Activated T-cell treated with anti-CD3 and anti-CD28 coated beads for 48 hours (primary cell): ENCODE measurements at regions not wholly inside any gene's neighbourhood (a gene's known extent, or its start where the extent isn't known, plus 50 kb on each side); places are given as distances from the start of the nearest gene placed in this dataset.

Experiments
- DNase-seq: peaks from one replicate; pipeline ENCODE4 v3.0.0-alpha.2; 2020; ENCODE audit warnings: low read depth

DNA sequence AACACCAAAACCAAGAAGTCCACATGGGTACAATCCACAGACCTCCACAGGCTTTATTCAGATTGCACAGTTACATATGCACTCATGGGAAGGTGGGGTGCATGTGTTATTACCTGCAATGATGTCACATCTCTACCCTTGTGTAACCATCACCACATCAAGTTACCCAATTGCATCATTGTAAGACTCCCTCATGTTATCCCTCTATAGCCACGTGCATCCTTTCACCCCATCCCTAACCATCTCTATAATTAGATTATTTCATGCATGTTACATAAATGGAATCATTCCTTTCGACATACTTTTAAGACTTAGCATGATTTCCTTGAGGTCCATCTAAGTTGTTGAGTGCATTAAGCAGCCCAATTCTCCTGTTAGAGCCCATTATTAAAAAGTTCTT is 408.2 kb upstream of the C16orf82 start:
- no peak for DNase-seq

DNA sequence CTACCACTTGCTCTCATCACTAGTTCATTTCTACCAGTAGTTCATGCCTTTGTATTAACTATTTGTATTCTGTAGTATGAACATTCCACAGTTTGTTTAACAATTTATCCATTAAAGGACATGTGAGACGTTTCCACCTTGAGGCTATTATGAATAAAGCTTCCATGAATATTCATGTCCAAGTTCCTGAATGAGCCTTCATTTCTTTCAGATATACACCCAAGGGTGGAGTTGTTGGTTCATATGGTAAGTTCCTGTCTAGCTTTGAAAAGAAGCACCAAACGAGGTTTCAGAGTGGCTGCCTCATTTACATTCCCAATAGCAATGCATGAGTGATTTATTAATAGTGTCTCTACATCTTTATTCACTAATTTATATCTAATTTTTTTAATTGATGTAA is 407.8 kb upstream of the C16orf82 start:
- no peak for DNase-seq

DNA sequence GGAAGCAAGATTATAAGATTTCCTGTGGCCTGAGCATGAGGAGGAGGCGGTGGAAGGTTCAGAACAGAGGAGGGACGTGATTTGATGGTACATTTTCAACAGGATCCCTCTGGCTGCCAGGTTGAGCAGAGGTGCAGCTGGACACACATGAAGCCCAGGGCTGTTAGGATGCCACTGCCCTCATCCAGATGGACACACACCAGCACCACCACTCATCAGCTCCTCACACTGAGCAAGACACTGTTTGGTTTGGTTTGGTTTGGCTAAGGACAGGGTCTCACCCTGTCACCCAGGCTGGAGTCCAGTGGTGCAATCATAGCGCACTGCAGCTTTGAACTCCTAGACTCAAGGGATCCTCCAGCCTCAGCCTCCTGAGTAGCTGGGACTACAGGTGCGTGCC is 402.6 kb upstream of the C16orf82 start:
- no peak for DNase-seq

DNA sequence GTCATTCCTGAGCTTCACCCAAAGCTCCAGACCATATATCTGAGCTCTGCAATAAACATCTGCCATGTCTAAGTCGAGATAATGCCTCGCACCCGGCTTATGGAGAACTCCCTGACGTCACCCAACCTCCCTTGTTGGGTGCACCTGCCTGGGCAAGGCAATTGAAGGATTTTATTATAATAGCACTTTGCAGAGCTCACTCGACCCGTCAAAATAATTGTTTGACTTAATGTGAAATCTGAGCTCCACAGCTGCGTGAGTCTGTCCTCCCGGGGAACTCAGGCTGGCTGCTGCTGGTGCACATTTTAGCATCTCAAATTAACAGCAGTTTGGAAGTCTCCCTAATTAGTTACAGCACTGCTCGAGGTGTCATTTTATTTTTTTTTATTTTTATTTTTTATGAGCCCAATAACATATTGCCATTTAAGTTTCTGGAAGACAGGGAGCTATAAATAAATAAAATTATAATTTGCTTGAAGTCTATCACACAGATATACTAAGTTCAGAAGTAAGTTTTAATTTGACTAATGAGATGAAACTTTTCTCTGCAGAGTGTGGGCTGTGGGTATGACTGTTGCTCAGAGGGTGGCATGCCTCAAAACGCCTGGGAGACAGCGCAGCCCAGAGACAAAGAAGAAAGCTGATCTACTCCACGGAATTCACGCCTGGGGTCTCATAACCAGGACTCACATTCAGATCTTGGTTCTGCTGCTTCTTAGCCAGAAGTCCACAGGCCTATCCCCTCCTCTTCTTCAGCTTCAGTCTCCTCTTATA is 401.4 kb upstream of the C16orf82 start:
- DNase-seq = peak; percentile 6

DNA sequence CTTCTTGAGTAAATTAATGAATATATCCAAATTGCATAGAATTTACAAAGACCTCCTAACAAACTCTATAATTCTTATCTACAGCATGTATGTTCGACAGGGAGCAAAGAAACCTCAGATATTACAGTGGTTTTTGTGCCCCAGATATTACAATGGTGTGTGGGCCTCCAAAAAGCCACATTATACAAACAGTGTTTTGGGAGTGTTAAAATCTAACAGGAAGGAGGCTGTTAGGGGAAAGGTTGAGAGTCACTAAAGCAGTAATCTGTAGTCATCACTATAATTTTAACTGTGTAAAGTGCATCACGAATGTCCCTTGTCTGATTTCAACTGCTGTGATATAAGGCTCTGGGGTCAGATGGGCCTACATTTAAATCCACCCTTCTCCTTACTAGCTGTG is 400.2 kb upstream of the C16orf82 start:
- DNase-seq = no peak

DNA sequence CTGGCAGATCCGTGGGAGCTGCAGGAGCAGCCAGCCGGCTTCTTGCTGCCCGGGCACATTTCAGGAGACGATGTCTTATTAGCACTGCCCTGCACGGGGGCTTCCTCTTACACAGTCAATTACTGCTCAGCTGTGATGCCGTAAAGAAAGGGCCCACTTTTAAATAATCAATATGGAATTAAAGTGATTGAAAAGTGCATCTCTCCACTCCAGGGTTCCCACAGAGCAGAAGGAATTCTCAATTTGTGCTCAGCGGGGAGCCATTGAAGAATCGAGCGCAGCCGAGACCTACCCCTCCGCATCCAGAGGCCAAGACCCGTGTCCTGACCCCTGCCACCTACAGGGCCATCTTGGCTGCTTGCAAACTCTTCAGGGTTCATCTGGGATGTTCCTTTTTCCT is 399.4 kb upstream of the C16orf82 start:
- no peak for DNase-seq

DNA sequence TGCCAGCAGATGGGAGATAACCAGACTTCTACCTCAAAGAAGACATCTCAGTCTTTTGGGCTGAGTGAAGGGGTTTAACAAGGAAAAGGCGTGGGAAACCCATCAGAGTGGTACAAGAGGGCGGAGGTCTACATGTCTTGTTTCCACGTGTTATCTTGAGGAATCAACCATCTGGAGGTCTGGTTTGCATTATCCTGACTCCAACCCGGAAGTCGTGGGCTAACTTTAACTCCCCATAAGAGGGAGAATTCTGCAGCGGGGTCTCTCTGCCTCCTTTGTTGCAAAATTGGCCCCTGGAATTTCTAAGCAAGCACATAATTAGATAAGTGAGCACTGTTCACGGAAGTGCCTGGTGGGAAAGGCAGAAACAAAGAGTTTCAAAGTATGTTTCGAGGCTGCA is 398.7 kb upstream of the C16orf82 start:
- DNase-seq = no peak

DNA sequence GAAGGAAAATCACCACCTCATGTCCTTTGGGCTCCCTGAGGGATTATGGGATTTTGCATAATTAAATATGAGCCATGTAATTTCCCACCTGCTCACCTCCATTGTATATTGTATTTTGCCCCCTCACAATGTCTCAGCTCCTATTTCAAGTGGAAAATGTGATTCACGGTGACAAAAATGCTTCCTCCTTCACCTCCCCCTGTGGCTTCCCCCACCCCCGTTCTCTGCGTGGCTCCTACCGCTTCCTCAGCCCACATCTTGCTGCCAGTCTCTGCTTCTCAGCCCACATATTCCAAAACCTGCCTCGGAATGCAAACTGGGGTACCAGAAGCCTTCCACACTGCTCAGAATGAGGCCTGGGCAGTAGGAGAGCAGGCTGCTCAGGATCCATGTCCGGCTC is 394.5 kb upstream of the C16orf82 start:
- peak; percentile 23 for DNase-seq

DNA sequence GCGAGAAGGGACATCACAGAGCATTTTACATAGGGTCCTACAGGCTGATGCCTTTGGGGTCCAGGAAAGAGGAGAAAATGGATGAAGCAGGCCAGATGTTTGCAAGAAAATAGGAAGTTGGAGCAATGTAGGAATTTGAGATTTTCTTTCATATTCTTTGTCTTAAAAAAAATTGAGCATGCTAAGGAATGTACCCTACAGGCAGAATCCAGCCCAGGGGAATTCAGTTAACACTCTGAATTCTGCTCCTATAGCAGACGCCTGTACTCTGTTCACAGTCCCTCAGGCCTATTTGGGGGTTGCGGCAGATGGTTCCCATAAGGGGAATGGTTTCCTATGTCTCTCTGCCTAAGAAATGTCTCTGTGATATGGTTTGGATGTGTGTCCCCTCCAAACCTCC is 393.7 kb upstream of the C16orf82 start:
- DNase-seq = no peak

DNA sequence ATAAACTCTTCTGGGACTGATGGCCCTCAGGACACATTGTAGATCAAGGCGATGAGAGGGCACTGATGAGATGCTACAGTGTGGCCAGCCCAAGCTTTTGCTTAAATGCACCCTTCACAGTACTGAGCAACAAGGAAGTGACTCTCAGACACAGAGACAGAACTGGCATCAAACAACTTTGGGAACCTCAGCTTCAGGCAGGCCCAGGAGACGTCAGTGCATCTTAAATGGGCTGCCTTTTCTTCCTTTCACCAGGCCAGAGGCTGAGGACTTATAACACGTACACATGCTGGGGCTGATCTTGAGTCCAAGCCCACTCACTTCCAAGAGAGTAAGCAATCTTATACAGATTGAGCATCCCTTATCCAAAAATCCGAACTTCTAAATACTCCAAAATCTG is 386.1 kb upstream of the C16orf82 start:
- DNase-seq = no peak

DNA sequence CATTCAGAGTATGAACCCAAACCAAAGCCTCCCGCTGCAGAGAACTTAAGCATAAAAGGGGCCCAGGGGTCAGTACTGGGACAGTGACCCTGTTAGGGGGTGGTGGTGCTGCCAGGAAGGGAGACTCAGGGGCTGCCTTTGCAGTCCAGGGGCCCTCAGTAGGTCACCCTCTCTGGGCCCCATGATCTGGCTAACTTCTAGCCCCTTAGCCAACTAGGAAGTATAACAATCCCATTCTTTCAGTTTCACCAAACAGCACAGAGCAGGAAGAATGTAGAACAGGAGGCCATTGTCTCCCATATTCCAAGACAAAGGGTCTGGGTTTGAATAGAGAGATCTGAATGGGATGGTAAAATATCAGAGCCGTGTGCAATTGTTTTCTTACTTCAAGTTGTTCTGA is 378.6 kb upstream of the C16orf82 start:
- no peak for DNase-seq

DNA sequence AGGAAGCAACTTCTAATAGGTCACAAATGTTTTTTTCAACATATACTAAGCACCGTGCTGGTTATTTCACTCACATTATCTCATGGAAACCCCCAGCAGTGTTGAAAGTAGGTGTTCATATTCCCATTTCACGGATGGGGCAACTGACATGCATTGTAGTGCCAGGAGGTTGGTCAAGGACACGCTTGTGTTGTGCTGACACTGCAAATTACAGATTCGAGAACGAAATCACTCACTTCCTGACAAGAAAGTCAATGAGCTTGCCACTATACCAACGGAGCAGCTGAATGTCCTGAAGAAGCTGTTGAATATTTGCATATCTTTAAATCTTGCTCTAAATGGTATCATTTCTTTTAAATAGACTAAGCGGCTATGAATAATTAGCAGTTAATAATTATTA is 378.0 kb upstream of the C16orf82 start:
- no peak for DNase-seq

DNA sequence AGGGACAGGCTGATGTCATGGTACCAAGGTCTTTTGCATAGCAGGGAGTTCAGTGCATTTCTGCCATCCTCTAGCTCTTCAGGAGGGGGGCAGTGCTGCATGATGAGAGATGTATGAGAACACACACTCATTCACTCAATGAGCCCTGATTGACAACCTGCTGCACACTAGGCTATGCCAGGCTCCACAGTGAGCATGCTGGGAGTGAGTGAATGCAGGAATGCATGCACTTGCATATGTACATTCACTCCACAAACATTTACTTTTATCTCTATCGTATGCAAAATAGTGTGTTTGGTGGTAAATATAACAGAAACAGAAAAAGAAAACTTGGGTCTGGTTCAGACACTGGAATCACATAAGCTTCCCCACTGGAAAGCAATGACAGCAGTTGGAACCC is 374.1 kb upstream of the C16orf82 start:
- no peak for DNase-seq

DNA sequence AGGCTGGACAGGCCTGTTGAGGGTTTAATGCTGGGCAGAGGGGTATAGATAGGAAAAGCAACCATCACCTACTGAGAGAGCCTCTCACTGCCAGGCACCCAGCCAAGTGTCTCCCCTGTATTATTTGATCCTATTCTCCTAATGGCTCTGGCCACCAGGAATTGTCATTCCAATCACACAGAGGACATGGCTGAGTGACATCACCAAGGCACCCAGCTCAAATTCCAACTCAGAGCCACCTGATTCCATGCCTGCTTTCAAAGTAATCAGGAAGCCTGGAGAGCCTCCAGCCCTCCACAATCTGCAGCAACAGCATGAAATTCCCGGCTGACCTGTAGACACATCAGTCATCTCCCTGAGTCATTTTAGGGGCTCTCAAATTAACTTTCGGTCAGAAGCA is 368.9 kb upstream of the C16orf82 start:
- no peak for DNase-seq

DNA sequence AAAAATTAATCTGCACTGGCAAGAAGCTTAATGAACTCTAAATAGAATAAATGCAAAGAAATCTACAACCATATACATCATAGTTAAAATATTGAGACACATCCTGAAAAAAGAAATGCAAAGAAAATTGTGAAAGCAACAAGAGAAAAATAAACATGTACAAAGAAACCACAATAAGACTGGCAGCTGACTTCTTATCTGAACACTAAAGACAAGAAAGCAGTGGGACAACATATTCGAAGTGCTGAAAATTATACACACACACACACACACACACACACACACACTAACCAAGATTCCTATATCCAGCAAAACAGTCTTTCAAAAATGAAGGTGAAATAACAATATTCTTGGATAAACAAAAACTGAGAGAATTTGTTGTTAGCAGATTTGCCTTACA is 366.5 kb upstream of the C16orf82 start:
- no peak for DNase-seq

DNA sequence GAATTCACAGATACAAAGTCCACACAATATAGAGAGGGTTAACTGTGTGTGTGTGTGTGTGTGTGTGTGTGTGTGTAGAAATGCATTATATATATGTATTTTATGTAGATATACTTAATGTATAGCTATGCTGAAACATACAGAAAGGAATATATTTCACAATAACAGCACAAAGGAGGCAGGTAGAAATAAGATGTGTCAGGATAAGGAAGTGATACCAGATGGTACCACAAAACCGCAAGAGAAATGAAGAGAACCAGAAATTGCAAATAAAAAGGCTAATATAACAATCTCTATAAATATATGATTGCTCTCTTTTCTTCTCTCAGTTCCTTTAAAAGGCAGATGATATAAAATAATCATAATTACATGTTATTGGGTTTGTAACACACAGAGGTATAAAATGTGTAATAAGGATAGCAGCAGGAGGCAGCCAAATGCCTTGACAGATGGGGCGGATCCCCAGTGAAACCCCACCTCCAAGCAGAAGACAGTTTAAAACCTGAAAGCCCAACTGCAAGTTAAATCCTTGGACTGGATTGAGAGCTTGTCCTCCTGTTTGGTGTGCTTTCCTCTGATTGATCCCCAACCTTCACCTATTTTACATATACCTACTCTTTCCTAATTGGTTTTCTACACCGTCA is 365.4 kb upstream of the C16orf82 start:
- no peak for DNase-seq

DNA sequence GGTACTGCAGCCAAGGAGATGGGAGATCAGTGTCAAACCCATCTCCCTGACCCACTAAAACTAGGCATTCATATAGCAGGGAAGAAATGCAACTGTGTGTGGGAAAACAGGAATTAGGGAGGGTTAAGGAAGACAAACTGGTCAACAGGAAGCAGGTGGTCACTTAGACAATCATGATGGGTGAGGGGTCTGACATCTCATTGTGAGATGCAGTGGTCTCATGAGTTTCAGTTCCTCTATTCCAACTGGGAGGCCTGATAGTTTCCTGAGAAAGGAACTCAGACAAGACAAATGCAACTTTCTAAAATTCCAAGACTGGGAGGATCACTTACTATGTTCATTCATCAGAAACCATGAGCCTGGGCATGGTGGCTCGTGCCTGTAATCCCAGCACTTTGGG is 361.4 kb upstream of the C16orf82 start:
- no peak for DNase-seq

DNA sequence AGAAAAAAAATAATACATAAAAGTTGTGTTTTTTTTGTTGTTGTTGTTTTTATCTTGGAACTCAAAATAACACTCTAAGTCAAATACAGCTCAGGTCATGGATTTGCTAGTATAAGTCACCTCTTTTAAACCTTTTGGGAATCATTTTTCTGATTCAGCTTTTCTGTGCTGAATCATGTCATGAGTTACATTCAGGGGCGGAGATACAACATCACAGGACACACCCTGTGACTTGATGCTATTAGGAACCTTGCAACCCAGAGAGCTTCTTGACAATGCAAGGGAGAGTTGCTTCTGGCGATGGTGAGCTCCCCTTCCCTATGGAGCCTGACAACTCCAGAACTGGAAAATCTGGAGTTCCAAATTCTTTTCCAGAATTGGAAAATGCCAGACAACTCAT is 358.3 kb upstream of the C16orf82 start:
- DNase-seq = no peak

DNA sequence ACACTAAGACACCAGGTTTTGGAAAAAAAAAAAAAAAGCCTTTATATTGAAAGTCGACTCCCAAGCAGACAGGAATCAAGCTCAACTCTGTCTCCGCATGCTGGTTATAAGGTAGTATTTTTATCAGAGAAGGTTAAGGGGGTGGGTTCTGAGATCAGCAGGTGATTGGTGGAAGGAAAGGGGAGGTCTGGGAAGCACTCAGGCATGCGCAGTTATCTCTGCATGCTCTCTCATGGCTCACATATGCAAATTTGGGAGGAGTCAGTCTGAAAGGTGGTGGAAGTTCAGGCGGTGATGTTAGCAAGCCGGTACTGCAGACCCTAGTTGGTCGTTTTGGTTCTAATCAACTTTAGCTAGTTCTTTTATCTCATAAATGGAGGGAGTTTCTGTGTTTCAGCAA is 357.6 kb upstream of the C16orf82 start:
- no peak for DNase-seq

DNA sequence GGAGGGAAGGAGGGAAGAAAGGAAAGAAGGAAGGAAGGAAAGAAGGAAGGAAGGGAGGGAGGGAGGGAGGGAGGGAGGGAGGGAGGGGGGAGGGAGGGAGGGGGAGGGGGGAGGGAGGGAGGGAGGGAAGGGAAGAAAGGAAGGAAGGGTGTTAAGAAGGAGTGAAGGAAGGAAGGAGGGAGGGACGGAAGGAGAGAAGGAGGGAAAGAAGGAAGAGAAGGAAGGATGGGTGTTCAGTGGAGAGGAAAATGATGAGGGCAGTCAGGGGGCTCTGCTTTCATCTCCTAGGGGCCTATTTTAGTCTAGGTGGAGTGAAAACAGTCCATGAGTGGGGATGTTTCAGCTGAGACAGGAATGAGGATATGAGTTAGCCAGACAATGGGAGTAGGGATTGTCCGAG is 357.0 kb upstream of the C16orf82 start:
- DNase-seq = no peak

DNA sequence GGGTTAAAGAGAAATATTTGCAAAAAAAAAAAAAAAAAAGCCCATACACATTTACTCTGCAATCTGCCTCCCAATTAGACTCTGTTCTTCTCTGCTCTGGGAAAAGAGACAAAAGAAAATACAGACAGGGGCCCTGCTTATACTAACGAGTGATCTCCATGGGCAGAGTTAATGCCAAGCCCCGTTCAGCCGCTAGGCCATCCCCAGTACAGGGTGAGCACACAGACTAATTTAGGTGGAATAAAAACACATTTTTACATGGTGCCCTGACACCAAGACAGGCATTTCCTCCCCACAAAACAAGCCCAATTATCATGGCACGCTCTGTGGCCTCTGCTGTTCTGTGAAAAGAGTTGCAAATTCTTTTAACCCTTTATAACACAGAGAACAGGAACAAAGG is 356.3 kb upstream of the C16orf82 start:
- DNase-seq = no peak

DNA sequence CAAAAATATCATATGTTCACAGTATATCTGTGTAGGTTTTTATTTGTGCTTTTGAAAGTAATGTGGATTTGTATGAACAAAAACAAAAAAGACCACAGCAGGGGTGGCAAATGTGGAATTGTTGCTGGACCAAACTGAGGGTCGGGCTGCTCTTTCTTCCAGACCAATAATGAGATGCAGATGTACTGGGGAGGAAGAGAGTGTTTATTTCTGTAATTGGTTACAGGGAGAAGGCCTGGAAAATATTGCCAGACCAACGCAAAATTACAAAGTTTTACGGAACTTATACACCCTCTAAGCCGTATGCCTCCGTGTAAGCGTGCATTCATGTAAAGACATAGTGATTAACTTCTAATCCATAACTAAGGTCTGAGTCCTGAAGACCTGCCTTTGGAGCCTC is 353.9 kb upstream of the C16orf82 start:
- DNase-seq = no peak

DNA sequence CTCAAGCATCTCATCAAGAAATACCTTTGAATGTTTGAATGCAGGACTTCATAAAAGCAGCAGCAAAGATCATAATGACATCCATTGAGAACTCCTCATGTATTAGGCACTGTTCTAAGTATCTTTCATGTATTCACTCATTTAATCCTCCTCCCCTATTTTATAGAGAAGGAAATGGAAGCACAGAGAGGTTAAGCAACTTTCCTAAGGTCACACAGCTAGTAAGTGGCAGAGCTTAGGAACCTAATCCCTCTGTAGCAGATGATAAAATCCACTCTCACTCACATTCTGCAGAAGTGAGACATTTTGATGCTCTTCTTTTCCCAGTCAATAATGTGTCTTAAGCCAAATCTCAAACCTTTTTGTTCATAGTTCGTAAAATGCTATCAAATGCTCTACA is 350.8 kb upstream of the C16orf82 start:
- DNase-seq = no peak

DNA sequence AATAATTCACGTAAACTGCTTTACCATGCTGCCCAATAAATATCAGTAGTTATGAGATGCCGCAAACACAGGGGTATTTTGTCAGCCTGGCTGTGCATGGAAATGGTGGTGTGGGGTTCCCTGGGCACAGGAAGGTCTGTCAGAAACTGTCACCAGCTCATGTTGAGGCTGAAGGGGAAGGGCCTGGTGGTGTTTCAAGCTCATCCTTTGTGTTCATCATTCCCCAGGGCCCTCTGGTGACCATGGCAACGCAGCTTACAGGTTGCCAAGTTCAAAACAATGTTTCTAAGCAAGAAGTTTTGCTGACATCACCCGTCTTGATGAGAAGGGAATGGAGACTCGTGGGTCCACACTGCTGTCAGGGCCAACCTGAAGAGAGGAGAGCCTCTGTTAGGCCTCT is 348.9 kb upstream of the C16orf82 start:
- DNase-seq = no peak
